IMR-90 (cell line): ENCODE measurements at regions not wholly inside any gene's neighbourhood (a gene's known extent, or its start where the extent isn't known, plus 50 kb on each side); places are given as distances from the start of the nearest gene placed in this dataset.

ENCODE experiments used
- ATAC-seq: fragments of 200-7000 bp; cut with Tn5 transposase; 2 replicates; pipeline ENCODE4 v1.9.1; 2020; ENCODE audit warnings: low read depth, mild to moderate bottlenecking, moderate library complexity
- BruUV-seq: library from RNA; stranded (reverse); fragments of 400-500 nt; replicated peaks from 2 replicates; lab custom pipeline; 2021; lab: Mats Ljungman, UMichigan
- CTCF ChIA-PET: fragments of 300-600 bp; formaldehyde crosslinking; extraction: SDS; loops from one replicate; lab custom pipeline; 2021; ENCODE audit warnings: antibody characterized with exemption; lab: Yijun Ruan, JAX
- POLR2A ChIA-PET: fragments of 300-600 bp; sonication (Branson Sonifier 250); formaldehyde crosslinking; loops from one replicate; lab custom pipeline; 2022; ENCODE audit warnings: antibody characterized with exemption; ENCODE audit not compliant: unreplicated experiment; lab: Charles Lee
- DNase-seq: peaks from one replicate; pipeline ENCODE4 v3.0.0; 2013
- H2AFZ ChIP-seq: replicated peaks from 2 replicates; pipeline ENCODE3; 2013; ENCODE audit warnings: low read length, mild to moderate bottlenecking; ENCODE audit not compliant: poor library complexity
- H2AK5ac ChIP-seq: 2 replicates; pipeline ENCODE4 v1.6.1; 2013; ENCODE audit warnings: low read depth, low read length, inconsistent platforms
- H2AK9ac ChIP-seq: replicated peaks from 2 replicates; pipeline ENCODE3; 2013; ENCODE audit warnings: mild to moderate bottlenecking, low read depth, low read length, moderate library complexity; ENCODE audit not compliant: poor library complexity
- H2BK120ac ChIP-seq: 2 replicates; pipeline ENCODE4 v1.6.1; 2013; ENCODE audit warnings: low read depth, low read length, inconsistent platforms
- H2BK15ac ChIP-seq: 3 replicates; pipeline ENCODE4 v1.6.1; 2013; ENCODE audit warnings: low read depth, low read length, inconsistent platforms
- H2BK20ac ChIP-seq: 2 replicates; pipeline ENCODE4 v1.6.1; 2013; ENCODE audit warnings: low read depth, mild to moderate bottlenecking, inconsistent platforms, low read length, moderate library complexity
- H2BK5ac ChIP-seq: 2 replicates; pipeline ENCODE4 v1.6.1; 2013; ENCODE audit warnings: mild to moderate bottlenecking, low read depth, low read length, inconsistent platforms; ENCODE audit not compliant: poor library complexity, severe bottlenecking
- H3K14ac ChIP-seq: replicated peaks from 2 replicates; pipeline ENCODE4 v1.6.1; 2013; ENCODE audit warnings: low read depth, low read length, inconsistent platforms
- H3K18ac ChIP-seq: 2 replicates; pipeline ENCODE4 v1.6.1; 2013; ENCODE audit warnings: low read depth, low read length, control low read depth
- H3K23ac ChIP-seq: 2 replicates; pipeline ENCODE4 v1.6.1; 2013; ENCODE audit warnings: low read depth, low read length, inconsistent platforms
- H3K27ac ChIP-seq: 2 replicates; pipeline ENCODE4 v1.5.1; 2013; ENCODE audit warnings: mild to moderate bottlenecking, control low read depth, low read length; ENCODE audit not compliant: insufficient read depth
- H3K27me3 ChIP-seq: 2 replicates; pipeline ENCODE4 v1.6.1; 2013; ENCODE audit warnings: low read length; ENCODE audit not compliant: control insufficient read depth, insufficient read depth
- H3K36me3 ChIP-seq: 2 replicates; pipeline ENCODE4 v1.6.1; 2013; ENCODE audit warnings: low read length, mixed read lengths; ENCODE audit not compliant: control insufficient read depth, insufficient read depth
- H3K4ac ChIP-seq: 2 replicates; pipeline ENCODE4 v1.6.1; 2013; ENCODE audit warnings: low read depth, low read length, inconsistent platforms
- H3K4me1 ChIP-seq: 2 replicates; pipeline ENCODE4 v1.6.1; 2013; ENCODE audit warnings: low read length, mixed read lengths; ENCODE audit not compliant: control insufficient read depth, insufficient read depth
- H3K4me2 ChIP-seq: 2 replicates; pipeline ENCODE4 v1.6.1; 2013; ENCODE audit warnings: low read depth, mild to moderate bottlenecking, control low read depth, low read length, moderate library complexity
- H3K4me3 ChIP-seq: 2 replicates; pipeline ENCODE4 v1.5.1; 2013; ENCODE audit warnings: low read depth, mild to moderate bottlenecking, control low read depth, low read length, moderate library complexity; ENCODE audit not compliant: insufficient read depth
- H3K56ac ChIP-seq: 2 replicates; pipeline ENCODE4 v1.6.1; 2013; ENCODE audit warnings: low read length, inconsistent platforms; ENCODE audit not compliant: insufficient read depth; ENCODE audit errors: extremely low read depth
- H3K79me1 ChIP-seq, 2 experiments: 2 replicates each; pipeline ENCODE4 v1.6.1; 2013; ENCODE audit warnings: low read length in 2 of 2, inconsistent platforms in 1 of 2, low read depth in 1 of 2
- H3K9ac ChIP-seq: 2 replicates; pipeline ENCODE4 v1.6.1; 2013; ENCODE audit warnings: low read depth, low read length, control low read depth
- H3K9me1 ChIP-seq: 2 replicates; pipeline ENCODE4 v1.6.1; 2013; ENCODE audit warnings: low read length, inconsistent platforms; ENCODE audit not compliant: insufficient read depth
- H3K9me3 ChIP-seq: 2 replicates; pipeline ENCODE4 v1.6.1; 2013; ENCODE audit warnings: low read length; ENCODE audit not compliant: control insufficient read depth, insufficient read depth
- H4K20me1 ChIP-seq: 2 replicates; pipeline ENCODE4 v1.6.1; 2013; ENCODE audit warnings: low read length, inconsistent platforms; ENCODE audit not compliant: insufficient read depth
- H4K5ac ChIP-seq: 2 replicates; pipeline ENCODE4 v1.6.1; 2013; ENCODE audit warnings: mild to moderate bottlenecking, low read depth, low read length, control low read depth
- H4K8ac ChIP-seq, 2 experiments: 2 replicates each; pipeline ENCODE4 v1.6.1; 2013; ENCODE audit warnings: low read depth in 2 of 2, low read length in 2 of 2, control low read depth in 1 of 2, inconsistent platforms in 1 of 2
- H4K91ac ChIP-seq: 2 replicates; pipeline ENCODE4 v1.6.1; 2013; ENCODE audit warnings: low read depth, low read length, inconsistent platforms; ENCODE audit not compliant: insufficient read depth
- CEBPB ChIP-seq: IDR thresholded peaks from 2 replicates; pipeline ENCODE4 v1.6.1; 2012; ENCODE audit warnings: low read depth, low read length, improper control_type of control experiment
- MXI1 ChIP-seq: IDR thresholded peaks from 2 replicates; pipeline ENCODE4 v1.6.1; 2012; ENCODE audit warnings: low read depth, mild to moderate bottlenecking, low read length, moderate library complexity, borderline replicate concordance
- SMC3 ChIP-seq: fragments of 150-350 bp; IDR thresholded peaks from 2 replicates; pipeline ENCODE4 v1.6.1; 2016; ENCODE audit warnings: low read depth, mild to moderate bottlenecking, antibody characterized with exemption, low read length, moderate library complexity
- WGBS, 2 experiments: methylation state at CpG; one replicate each; pipeline versions ENCODE4 v1.1.5 to v1.1.7; 2013; ENCODE audit warnings: missing lambda C conversion rate in 2 of 2; ENCODE audit not compliant: insufficient read length in 1 of 2; ENCODE audit errors: extremely low coverage in 2 of 2; 5-methylcytosine and 5-hydroxymethylcytosine counted together
- dilution Hi-C: fragments of 300-500 bp; cut with HindIII; formaldehyde crosslinking; loops from one replicate; pipeline ENCODE4 v1.14.3; 2018; ENCODE audit warnings: low sequenced_read_pairs; ENCODE audit not compliant: unreplicated experiment
- in situ Hi-C: fragments of 300-500 bp; cut with MboI; formaldehyde crosslinking; loops from 3 replicates; pipeline ENCODE4 v1.14.3; 2019; ENCODE audit warnings: low sequenced_read_pairs, inconsistent platforms, mixed read lengths
- intact Hi-C: fragments of 100-400 bp; cut with micrococcal nuclease; formaldehyde crosslinking; loops from 2 replicates; pipeline ENCODE4 v1.10.0; 2022

DNA sequence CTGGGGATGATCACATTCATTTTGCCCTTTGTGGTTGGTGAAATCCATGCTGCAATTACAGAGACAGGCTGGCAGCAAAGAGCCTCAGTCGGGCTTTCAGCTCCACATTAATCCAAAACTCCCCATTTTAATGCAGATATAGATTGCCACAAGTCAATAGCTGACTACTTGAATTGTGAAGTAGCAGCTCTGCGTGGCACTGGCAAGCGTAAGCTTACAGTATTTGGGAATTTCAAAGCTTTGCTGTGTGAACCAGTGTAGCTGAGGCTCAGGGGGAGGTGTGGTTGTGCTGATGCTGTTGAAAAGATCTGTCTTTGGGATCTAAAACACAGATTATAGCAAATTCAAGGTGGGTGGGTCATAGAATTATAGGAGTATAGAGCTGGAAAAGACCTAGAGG is 290.3 kb upstream of the ONECUT1 start:
- BruUV-seq: no TSS peak
- Histone ChIP-seq H3K4me3 (no peak overlapping the region), H2BK15ac (no peak overlapping the region), H3K9me3 (peaks cover 15% of the 10 kb centered on the region), H2BK5ac (no peak overlapping the region), H3K23ac (no peak overlapping the region), H3K27me3 (no peaks in the 10 kb centered on the region), H2AK9ac (no peak overlapping the region), H3K9me1 (no peaks in the 10 kb centered on the region), H4K91ac (no peak overlapping the region), H3K9ac (no peak overlapping the region), H3K56ac (no peak overlapping the region), H3K14ac (no peak overlapping the region), H3K4me2 (no peak overlapping the region), H4K20me1 (no peaks in the 10 kb centered on the region), H2BK120ac (no peak overlapping the region), H3K18ac (no peak overlapping the region), H4K8ac (no peak overlapping the region), H3K36me3 (no peaks in the 10 kb centered on the region), H3K79me1 (no peaks in the 10 kb centered on the region), H2AFZ (no peak overlapping the region), H3K27ac (no peak overlapping the region), H4K5ac (no peak overlapping the region), H2AK5ac (no peak overlapping the region), H3K4ac (no peak overlapping the region), H2BK20ac (no peak overlapping the region), H3K4me1 (no peaks in the 10 kb centered on the region)
- no peak for DNase-seq
- in situ Hi-C loops: no loop called here
- dilution Hi-C loops: no loop called here
- intact Hi-C loops: no loop called here
- CTCF ChIA-PET: no interaction called here
- POLR2A ChIA-PET: no interaction called here
- no peak for TF ChIP-seq CEBPB
- TF ChIP-seq MXI1: no peak
- TF ChIP-seq SMC3: no peak
- no peak for ATAC-seq
- WGBS, 2 experiments: no CpG with 5 or more reads among the region's 3 CpGs
